Brain microvascular endothelial cell (primary cell): ENCODE measurements at regions not wholly inside any gene's neighbourhood (a gene's known extent, or its start where the extent isn't known, plus 50 kb on each side); places are given as distances from the start of the nearest gene placed in this dataset.
A peak's percentile ranks its signal among the peaks of the same experiment; 100 is the strongest.

Experiments used
- DNase-seq: peaks from one replicate; pipeline ENCODE4 v3.0.0-alpha.2; 2020
- H3K27ac ChIP-seq: fragments of 250-450 bp; sonication (Bioruptor Pico); 2 replicates; pipeline ENCODE4 v1.5.1; 2020; ENCODE audit warnings: mild to moderate bottlenecking, moderate library complexity
- H3K27me3 ChIP-seq: fragments of 250-450 bp; sonication (Bioruptor Pico); replicated peaks from 2 replicates; pipeline ENCODE4 v1.5.1; 2020; ENCODE audit warnings: mild to moderate bottlenecking
- H3K36me3 ChIP-seq: fragments of 250-450 bp; sonication (Bioruptor Pico); replicated peaks from 2 replicates; pipeline ENCODE4 v1.5.1; 2020; ENCODE audit warnings: mild to moderate bottlenecking
- H3K4me3 ChIP-seq: 2 replicates; pipeline ENCODE4 v1.5.1; 2011; ENCODE audit warnings: low read depth, mild to moderate bottlenecking, control low read depth, low read length, moderate library complexity
- in situ Hi-C: cut with HindIII; loops from 2 replicates; pipeline ENCODE4 v1.10.0; 2017; ENCODE audit warnings: low sequenced_read_pairs, low pct_ligation_motif_present
- TF ChIP-seq, protein P1 (sequence below): IDR thresholded peaks from 2 replicates; pipeline ENCODE4 v1.5.1; 2011; ENCODE audit warnings: low read depth, mild to moderate bottlenecking, moderate library complexity, low read length, control low read depth, inconsistent platforms; ENCODE audit errors: missing control alignments

DNA sequence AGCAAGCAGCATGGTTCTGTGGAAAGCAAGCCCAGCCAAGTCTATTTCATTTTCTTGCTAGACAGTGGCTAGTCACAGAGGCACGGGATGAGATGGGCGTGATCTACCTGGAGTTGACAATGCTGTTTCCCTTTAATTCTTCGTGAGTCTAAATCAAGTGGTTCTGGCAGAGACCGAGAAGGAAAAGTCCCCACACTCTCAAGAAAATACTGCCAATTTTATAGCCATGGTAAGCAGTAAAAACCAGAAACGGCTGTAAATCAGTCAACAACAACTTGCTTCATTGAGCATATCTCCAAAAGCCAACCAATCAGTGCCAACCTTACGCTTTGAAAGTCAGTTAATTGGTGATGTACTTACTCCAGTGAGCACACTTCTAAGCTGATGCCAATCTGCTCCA lies 223.4 kb downstream of the SEC23IP start:
- Histone ChIP-seq H3K27ac (no peak overlapping the region), H3K27me3 (no peaks in the 10 kb centered on the region), H3K4me3 (no peak overlapping the region), H3K36me3 (no peaks in the 10 kb centered on the region)
- in situ Hi-C loops: no loop called here
- no peak for DNase-seq
- TF ChIP-seq, protein P1, sequence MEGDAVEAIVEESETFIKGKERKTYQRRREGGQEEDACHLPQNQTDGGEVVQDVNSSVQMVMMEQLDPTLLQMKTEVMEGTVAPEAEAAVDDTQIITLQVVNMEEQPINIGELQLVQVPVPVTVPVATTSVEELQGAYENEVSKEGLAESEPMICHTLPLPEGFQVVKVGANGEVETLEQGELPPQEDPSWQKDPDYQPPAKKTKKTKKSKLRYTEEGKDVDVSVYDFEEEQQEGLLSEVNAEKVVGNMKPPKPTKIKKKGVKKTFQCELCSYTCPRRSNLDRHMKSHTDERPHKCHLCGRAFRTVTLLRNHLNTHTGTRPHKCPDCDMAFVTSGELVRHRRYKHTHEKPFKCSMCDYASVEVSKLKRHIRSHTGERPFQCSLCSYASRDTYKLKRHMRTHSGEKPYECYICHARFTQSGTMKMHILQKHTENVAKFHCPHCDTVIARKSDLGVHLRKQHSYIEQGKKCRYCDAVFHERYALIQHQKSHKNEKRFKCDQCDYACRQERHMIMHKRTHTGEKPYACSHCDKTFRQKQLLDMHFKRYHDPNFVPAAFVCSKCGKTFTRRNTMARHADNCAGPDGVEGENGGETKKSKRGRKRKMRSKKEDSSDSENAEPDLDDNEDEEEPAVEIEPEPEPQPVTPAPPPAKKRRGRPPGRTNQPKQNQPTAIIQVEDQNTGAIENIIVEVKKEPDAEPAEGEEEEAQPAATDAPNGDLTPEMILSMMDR: no peak

DNA sequence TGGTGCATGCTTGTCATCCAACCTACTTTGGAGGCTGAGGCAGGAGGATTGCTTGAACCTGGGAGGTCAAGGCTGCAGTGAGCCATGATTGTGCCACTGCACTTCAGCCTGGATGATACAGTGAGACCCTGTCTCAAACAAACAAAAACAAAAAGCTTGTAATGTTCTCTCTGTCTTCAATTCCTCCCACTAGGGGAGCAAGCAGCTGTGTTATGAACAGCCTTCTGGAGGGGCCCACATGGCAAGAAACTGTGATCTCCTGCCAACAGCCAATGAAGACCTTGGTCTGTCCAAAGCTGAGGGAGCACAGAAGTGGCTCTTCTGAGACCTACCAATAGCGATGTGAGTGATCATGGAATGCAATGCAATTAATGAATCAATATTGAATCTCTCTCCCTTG lies 229.2 kb downstream of the SEC23IP start:
- Histone ChIP-seq H3K4me3 (no peak overlapping the region), H3K36me3 (no peaks in the 10 kb centered on the region), H3K27ac (no peak overlapping the region), H3K27me3 (no peaks in the 10 kb centered on the region)
- no peak for DNase-seq
- in situ Hi-C loops: no loop called here
- TF ChIP-seq, protein P1: no peak

DNA sequence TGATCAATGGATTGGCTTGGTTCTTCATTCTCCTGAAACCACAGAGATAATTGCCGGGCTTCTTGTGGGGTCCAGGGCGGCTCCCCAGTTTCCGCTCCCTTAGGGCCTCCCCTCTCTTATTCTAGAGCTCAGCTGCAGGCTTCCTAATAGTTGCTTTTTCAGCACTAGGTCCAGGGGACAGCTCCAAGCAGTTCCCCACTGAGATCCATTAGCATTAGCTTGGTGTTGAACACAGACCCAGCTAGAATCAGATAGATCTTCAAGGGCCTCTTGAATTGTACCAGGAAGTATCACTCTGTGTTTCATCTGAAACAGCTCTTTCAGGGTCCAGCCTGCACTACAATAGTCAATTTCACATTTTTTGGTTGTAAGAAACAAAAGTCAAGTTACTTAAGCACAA lies 238.7 kb downstream of the SEC23IP start:
- Histone ChIP-seq H3K4me3 (no peak overlapping the region), H3K27me3 (no peaks in the 10 kb centered on the region), H3K27ac (no peak overlapping the region), H3K36me3 (no peaks in the 10 kb centered on the region)
- DNase-seq: peak; percentile 12
- in situ Hi-C loops: no loop called here
- TF ChIP-seq, protein P1: no peak

DNA sequence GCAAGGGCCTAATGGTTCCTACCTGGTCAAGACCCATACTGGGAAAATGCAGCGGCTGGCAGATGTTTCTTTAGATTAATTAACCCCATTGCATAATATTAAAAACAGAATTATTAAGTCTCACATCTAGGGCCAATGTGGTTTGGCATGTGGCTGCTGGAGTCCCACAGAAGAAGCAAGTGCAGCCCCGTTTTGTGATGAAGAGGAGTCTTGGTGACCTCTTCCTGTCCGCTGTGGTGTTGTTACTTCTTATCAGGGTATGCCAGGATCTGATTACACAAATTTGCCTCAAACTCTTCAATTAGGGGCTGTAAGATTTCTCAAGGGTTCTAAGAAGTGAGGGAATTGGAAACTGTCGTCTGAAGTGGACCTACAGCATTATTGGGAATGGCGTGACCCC lies 240.3 kb downstream of the SEC23IP start:
- in situ Hi-C loops: no loop called here
- no peak for DNase-seq
- Histone ChIP-seq H3K36me3 (no peaks in the 10 kb centered on the region), H3K27me3 (no peaks in the 10 kb centered on the region), H3K4me3 (no peak overlapping the region), H3K27ac (no peak overlapping the region)
- TF ChIP-seq, protein P1: no peak

DNA sequence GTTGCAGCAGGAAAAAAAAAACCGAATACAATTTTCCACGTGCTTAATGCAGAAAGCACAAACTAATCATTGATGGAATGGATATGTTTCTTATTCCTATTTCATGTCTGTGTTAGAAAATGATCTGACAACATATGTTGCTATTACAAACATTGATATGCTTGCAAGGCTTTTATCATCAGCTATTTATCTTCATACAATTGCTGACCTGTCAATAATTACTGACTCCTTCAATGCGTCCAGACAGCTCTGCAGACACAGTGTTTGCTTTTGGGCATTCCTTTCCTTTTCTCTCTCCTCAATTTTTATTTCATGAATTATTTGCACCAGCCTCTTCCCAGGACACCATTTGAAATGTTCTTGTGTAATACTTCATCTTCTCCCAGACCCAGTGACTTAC lies 246.2 kb downstream of the SEC23IP start:
- DNase-seq: no peak
- TF ChIP-seq, protein P1: no peak
- no peaks in the 10 kb centered on the region for H3K27me3 ChIP-seq
- no peak overlapping the region for H3K4me3 ChIP-seq
- no peak overlapping the region for H3K27ac ChIP-seq
- no peaks in the 10 kb centered on the region for H3K36me3 ChIP-seq
- in situ Hi-C loops: no loop called here

DNA sequence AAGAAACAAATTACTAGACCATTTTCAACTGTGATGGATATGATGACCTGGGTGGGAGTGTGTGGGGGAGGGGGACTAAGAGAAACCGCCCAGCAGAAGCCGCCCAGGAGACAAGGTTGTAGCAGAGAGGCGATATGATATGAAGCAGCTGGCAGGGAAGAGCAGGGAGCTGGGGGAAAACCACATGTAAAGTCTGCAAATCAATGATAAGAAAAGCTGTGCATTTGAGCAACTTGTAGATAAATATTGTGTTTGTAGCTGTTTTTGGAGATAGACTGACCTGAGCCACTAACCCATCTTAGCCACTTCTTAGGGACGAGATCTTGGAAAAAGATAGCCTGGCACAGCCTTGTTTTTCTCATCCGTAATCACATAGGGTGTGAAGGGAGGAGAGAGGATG lies 252.6 kb downstream of the SEC23IP start:
- in situ Hi-C loops: no loop called here
- Histone ChIP-seq H3K36me3 (no peaks in the 10 kb centered on the region), H3K4me3 (no peak overlapping the region), H3K27me3 (no peaks in the 10 kb centered on the region), H3K27ac (no peak overlapping the region)
- DNase-seq: no peak
- TF ChIP-seq, protein P1: no peak
